ENCODE measurements at regions not wholly inside any gene's neighbourhood (a gene's known extent, or its start where the extent isn't known, plus 50 kb on each side); places are given as distances from the start of the nearest gene placed in this dataset.

GRCh38 chr1:11383553-11384169, 95.3 kb upstream of the DISP3 start:
- TF ChIP-seq CTCF (IDR thresholded peaks at IDR 0.05; ENCODE audit: low read length) (no peak), EZH2 (optimal IDR thresholded peaks at IDR 0.05; ENCODE audit: low read depth, low read length) (no peak)

All from MM.1S (cell line).